Fibroblast of skin of right quadriceps (primary cell): ENCODE measurements at regions not wholly inside any gene's neighbourhood (a gene's known extent, or its start where the extent isn't known, plus 50 kb on each side); places are given as distances from the start of the nearest gene placed in this dataset.

Experiments used
- DNase-seq: peaks from one replicate; pipeline ENCODE4 v3.0.0-alpha.2; 2013

DNA sequence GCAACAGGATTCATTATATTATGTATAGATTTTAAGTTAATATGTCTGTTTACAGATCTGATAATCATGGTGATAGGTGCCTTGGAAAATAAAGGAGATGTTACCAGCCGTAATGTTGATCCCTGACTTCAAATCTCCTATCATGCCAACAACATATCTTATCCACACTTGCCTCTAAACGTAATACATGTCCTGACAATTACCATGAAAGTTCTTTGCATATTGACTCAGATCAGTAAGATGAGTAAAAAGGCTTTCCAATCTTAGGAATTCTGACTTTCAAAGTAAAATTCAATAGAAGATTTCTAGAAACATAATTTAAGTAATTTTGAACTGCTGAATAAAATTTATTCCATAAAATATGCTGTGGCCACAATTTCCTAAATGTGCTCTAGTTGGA, 513.3 kb downstream of the ANKRD50 start:
- DNase-seq: no peak

DNA sequence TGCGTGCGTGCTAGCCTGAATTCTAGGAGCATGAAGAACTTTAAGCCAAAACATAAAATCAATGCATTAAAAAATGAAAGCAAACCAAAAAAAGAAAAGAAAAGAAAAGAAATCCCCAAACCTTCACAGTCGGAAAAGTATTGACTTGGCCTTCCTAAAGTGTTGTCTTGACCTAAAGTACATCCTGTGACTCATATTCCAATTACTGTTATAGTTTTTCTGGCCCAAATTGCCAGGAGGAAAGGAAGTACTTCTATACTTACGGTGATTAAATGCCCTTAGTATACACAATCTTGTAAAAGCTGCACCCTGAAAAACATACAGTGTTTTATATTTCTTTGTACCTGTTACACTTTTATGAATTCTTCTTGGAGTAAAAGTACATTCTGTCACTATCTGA, 512.8 kb downstream of the ANKRD50 start:
- peak; percentile 55 for DNase-seq

- DNase-seq: peak; percentile 46
Observed at GRCh38 chr4:124201636-124202035, 510.9 kb downstream of the ANKRD50 start.

DNA sequence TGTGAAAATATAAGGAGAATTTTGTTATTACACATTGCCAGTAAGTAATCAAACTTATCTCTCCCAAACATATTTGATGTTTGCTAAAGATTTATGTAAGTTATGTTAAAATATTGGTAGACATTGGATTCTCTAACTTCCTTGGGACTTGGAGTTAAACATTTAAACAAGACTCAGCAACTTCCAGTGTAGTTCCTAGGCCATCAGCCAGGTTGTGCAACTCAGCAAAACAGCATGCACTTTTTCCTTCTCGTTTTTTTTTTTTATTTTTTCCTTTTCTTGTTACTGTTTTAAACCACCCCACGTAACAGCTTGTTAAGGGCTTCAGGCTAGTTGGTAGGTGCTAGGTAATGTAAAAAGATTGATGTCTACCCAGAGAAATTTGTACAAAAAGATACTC, 510.4 kb downstream of the ANKRD50 start:
- peak; percentile 26 for DNase-seq

- DNase-seq: peak; percentile 84
Observed at GRCh38 chr4:124203613-124204238, 508.8 kb downstream of the ANKRD50 start.

DNA sequence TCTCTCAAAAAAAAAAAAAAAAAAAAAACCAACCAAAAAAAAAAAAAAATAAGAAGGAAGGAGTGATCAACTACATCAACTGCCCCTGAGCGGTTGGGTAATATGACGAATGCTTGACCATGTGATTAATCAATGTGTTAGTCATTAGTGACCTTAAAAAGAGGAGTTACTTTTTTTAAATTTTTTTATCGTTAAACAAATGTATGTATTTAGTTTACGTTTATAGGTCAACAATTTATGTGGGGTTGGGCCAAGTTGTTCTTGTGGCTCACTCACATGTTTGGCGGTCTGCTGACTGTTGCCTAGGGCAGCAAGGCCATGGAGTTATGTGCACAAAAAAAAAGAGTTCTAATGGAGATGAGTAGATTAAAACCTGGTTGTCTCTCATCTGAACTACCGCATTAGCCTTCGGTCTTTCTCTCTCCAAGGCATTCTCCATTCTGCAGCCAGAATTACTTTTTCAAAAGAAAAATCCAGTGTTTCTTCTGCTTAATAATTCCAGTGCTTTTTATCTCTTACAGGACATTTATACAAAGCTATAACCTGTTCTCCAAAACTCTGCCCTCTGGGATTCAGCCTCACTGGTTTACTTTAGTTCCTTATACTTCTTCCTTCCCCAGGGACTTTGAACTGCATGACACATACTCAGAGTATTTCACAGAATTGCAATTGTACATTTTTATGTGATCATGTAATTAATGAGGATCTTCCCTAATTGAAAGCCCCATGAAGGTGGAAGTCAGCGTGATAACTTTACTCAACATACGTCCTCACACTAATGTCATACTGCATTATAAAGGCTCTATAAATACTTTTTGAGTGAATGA, 505.5 kb downstream of the ANKRD50 start:
- peak; percentile 83 for DNase-seq

DNA sequence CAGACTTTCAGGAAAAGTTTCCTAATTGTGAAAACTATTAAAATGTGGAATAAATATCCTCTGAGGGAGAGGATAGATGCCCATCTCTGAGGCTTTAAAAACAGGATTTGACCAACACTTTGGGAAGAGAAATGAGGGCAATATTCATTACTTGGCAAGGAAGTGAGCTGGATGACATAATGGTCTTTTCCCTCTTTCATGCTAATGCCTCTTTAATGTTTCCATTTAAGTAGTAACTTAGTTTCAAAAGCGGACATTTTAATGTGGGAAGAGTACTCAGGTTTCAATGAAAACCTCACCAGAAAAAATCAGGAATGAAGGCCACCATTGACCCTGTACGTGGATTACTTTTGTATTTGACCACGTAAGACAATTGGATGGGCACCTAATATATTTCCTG, 503.3 kb downstream of the ANKRD50 start:
- DNase-seq: no peak

- DNase-seq: no peak
Observed at GRCh38 chr4:124209626-124210025, 502.9 kb downstream of the ANKRD50 start.

DNA sequence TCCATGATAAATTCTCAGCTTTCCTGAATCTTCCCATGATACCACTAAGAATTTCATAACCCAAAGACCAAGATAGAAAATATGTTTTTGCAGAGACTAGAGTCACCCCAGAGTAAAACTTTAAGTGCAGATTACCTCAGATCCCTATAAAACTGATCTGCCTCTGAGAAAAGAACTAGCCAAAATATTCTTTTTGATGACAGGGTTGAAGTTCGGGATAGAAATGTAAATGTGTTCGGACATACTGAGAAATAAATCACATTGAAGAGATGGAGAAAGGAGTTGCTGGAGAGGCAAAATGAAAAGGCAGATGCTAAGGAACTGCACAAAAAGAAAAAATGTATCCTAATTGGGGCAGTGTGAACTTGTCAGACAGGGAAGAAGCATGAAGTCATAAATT, 501.8 kb downstream of the ANKRD50 start:
- no peak for DNase-seq

DNA sequence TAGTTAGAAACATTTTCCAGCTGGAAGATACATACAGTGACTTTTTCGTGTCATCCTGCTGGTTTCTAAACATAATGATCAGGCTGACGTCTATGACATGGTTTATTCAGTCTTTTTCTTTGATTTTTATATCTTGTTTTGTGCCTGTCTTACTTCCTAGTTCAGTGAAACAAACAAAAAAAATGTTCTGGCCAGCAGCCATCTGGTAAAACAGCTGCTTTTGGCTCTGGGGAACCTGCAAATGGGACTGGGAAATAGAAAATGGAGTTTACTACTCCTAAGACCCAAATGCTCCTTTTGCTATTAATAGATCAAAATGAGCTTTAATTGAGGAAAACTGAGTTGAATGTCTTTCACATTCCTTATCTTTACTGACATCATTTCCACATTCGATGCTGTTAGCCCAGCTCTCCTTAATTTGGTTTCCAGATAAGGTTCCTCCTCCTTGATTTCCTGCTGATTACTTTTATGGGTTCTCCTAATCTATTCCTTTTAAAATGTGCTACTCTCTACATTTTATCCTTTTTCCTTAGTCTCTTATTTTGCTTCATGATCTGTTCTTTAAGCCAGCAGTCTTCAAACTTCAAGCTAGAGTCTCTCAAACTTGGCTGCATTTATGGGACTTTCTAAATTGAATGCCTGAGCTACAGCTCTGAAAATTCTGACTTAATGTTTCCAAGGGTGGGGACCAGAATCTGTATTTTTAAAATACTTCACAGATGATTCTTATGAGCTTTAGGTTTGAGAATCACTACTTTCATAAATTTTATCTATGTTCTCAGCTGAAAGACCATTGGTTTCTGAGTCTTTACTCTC, 499.5 kb downstream of the ANKRD50 start:
- DNase-seq: no peak

GRCh38 chr4:124219389-124219788, 493.1 kb downstream of the ANKRD50 start:
- no peak for DNase-seq

GRCh38 chr4:124224256-124224655, 488.3 kb downstream of the ANKRD50 start:
- DNase-seq: no peak

DNA sequence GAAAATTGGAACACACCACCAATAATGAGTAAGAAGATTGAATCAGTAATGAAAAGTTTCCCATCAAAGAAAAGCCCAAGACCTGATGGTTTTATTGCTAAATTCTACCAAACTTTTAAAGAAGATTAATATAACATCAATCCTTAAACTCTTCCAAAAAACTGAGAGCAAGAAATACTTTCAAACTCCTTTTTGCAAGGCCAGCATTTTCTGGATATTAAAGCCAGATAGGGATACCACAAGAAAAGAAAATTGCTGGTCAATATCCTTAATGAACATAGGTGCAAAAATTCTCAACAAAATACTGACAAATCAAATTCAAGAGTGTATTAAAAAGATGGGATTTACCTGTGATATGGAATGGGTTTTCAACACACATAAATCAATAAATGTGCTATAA, 484.6 kb downstream of the ANKRD50 start:
- DNase-seq: no peak

- no peak for DNase-seq
Observed at GRCh38 chr4:124230268-124230667, 482.3 kb downstream of the ANKRD50 start.

- no peak for DNase-seq
Observed at GRCh38 chr4:124234771-124235170, 477.8 kb downstream of the ANKRD50 start.

GRCh38 chr4:124243671-124244366, 468.7 kb downstream of the ANKRD50 start:
- no peak for DNase-seq

DNA sequence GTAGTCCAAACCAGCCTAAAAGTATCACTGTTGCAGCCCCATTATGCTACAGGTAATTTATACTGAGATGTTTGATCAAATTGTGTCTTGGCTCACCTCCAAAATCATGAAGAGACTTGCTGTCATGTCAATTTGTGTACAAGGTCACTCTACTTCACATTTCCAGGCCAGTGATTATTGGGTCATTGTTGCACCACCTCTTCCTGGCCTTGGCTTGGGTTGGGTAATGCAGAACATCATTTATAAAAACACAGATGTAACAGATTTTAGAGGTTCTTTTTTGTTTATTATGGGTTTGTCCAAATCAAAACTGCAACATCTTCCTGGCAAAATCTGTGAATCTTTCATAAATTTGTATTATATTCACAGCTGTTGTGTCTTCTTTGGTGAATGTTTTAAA, 459.5 kb downstream of the ANKRD50 start:
- DNase-seq: no peak

DNA sequence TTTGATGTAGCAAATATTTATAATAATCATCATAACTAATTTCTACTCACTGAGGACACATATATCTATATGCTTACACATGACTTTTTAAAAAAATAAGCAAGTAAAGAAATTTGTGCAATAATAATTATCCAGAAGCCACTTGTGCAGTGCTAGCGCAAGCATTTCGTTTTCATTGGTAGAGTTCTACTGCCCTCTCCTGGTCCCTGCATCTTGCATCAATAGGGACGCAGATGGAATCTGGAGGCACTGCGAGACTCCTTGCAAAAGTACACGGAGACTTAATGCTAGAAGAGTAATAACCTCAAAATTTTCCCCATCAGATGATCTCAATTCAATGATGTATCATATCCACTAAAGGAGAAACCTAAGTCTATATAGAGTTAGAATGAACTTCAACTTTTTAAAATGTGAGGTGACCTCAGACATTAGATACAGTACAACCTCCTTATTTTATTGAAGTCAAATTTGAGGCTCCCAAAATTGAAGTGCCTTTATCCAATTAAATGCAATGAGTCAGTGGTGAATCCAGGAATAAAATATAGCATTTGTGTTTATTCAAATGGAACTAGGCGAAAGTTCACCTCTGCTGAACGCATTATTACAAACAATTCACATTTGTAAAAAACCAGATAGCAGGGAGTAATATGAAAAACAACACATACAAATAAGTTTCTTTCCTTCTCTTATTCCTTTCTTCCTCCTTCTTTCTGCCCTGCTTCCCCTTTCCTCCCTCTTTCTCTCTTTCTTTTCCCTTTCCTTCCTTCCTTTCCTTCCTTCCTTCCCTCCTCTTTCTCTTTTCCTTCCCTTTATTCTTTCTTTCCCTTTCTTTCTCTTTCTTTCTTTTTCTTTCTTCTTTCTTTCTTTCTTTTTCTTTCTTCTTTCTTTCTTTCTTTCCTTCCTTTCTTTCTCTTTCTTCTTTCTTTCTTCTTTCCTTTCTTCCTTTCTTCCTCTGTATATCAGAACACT, 450.0 kb downstream of the ANKRD50 start:
- DNase-seq: peak; percentile 79

DNA sequence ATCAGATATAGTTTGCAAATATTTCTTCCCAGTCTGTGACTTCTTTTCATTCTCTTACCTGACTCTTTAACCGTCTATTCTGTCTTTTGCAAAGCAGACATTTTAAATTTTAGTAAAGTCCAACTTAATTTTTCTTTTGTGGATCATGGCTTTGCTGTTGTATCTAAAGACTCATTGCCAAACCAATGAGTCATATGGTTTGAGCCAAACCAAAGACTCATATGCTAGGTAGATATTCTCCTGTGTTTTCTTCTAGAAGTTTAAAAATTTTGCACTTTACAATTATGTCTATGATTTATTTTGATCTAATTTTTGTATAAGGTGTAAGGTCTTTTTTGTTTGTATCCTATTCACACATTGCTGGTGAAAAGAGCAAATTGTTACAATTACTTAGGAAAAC, 446.8 kb downstream of the ANKRD50 start:
- peak; percentile 6 for DNase-seq

GRCh38 chr4:124266721-124267120, 445.8 kb downstream of the ANKRD50 start:
- DNase-seq: no peak

- DNase-seq: no peak
Observed at GRCh38 chr4:124276461-124276860, 436.1 kb downstream of the ANKRD50 start.

DNA sequence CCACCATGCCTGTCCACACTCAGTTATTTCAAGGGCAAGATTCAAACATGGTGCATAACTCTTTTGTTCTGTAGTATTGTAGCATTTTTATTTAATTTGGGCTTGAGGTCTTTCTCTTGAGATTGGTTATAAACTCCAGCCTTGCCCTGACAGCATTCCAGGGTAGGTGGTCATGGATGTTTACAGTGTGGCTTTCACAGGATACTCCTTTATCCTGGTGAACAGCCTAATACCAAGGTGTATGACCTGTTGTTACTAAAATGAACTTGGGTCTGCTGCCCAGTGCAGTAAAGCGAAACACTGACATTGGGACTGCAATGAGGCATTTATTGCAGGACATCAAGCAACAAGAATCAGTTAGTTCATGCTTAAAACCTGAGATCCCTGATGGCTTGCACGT, 434.8 kb downstream of the ANKRD50 start:
- no peak for DNase-seq
